Lung (tissue), 11 donors: ENCODE measurements at regions not wholly inside any gene's neighbourhood (a gene's known extent, or its start where the extent isn't known, plus 50 kb on each side); places are given as distances from the start of the nearest gene placed in this dataset.

ENCODE experiments used
- ATAC-seq: fragments of 200-7000 bp; cut with Tn5 transposase; one replicate; pipeline ENCODE4 v1.9.1; 2020; ENCODE audit warnings: moderate number of reproducible peaks; ENCODE audit not compliant: insufficient read depth, low FRiP score
- DNase-seq, 3 donors: peaks; one replicate each; pipeline ENCODE4 v3.0.0-alpha.2; 2013 to 2017
- H3K27ac ChIP-seq, 2 donors: one replicate each; pipeline ENCODE4 v1.5.1; 2013; ENCODE audit warnings: mild to moderate bottlenecking in 2 of 2, moderate library complexity in 2 of 2, control low read depth in 1 of 2, inconsistent platforms in 1 of 2, low read depth in 1 of 2, low read length in 1 of 2
- H3K27me3 ChIP-seq, 3 donors: one replicate each; pipeline ENCODE4 v1.5.1; 2013; ENCODE audit warnings: low read length in 2 of 3; ENCODE audit not compliant: control insufficient read depth in 3 of 3, insufficient read depth in 3 of 3
- H3K36me3 ChIP-seq, 4 donors: one replicate each; pipeline ENCODE4 v1.5.1; 2013; ENCODE audit warnings: low read length in 4 of 4, mild to moderate bottlenecking in 1 of 4, moderate library complexity in 1 of 4; ENCODE audit not compliant: control insufficient read depth in 4 of 4, insufficient read depth in 4 of 4
- H3K4me1 ChIP-seq, 5 donors: one replicate each; pipeline ENCODE4 v1.5.1; 2013; ENCODE audit warnings: low read length in 5 of 5, mild to moderate bottlenecking in 2 of 5, moderate library complexity in 1 of 5; ENCODE audit not compliant: control insufficient read depth in 5 of 5, insufficient read depth in 5 of 5
- H3K4me3 ChIP-seq: one replicate; pipeline ENCODE4 v1.5.1; 2013; ENCODE audit warnings: mild to moderate bottlenecking, control low read depth, moderate library complexity
- H3K9ac ChIP-seq, 2 donors: one replicate each; pipeline ENCODE4 v1.5.1; 2013; ENCODE audit warnings: low read length in 2 of 2, control low read depth in 1 of 2; ENCODE audit not compliant: insufficient read depth in 1 of 2
- H3K9me3 ChIP-seq, 4 donors: one replicate each; pipeline ENCODE4 v1.5.1; 2013; ENCODE audit warnings: low read length in 3 of 4, mild to moderate bottlenecking in 1 of 4, moderate library complexity in 1 of 4; ENCODE audit not compliant: control insufficient read depth in 4 of 4, insufficient read depth in 3 of 4
- CTCF ChIP-seq: IDR thresholded peaks from 2 replicates; pipeline ENCODE4 v1.5.1; 2012; ENCODE audit warnings: mild to moderate bottlenecking; ENCODE audit errors: control extremely low read depth, extremely low read depth
- WGBS, 2 donors: extraction: QIAGEN DNeasy Blood & Tissue Kit; methylation state at CpG; one replicate each; pipeline ENCODE4 v1.1.7; 2013; 5-methylcytosine and 5-hydroxymethylcytosine counted together
- donor health status: control.
- donor health status: control.
- donor health status: Bipolar disorder and iron deficiency.
- donor health status: healthy.
- donor health status: DM: yes; HTN: yes; CAD: no.

- H3K9me3 ChIP-seq, result no peaks in the 10 kb centered on the region
- no peak overlapping the region for H3K4me3 ChIP-seq
- DNase-seq, result no peak
- TF ChIP-seq CTCF, result no peak
- H3K36me3 ChIP-seq, result no peaks in the 10 kb centered on the region
- no peaks in the 10 kb centered on the region for H3K27me3 ChIP-seq
- no peak for ATAC-seq
- no peak overlapping the region for H3K9ac ChIP-seq
- H3K27ac ChIP-seq, result no peak overlapping the region
- no peaks in the 10 kb centered on the region for H3K4me1 ChIP-seq
- WGBS, 2 donors, result 86 to 87% methylated on average over 6 of the region's 6 CpGs
Observed at GRCh38 chr2:15724235-15724634, 132.6 kb downstream of the DDX1 start.

GRCh38 chr2:15725101-15725781, 133.6 kb downstream of the DDX1 start:
- ATAC-seq (no peak), DNase-seq (no peak)
- Histone ChIP-seq H3K9me3 (no peaks in the 10 kb centered on the region), H3K9ac (no peak overlapping the region), H3K27ac (no peak overlapping the region), H3K4me3 (no peak overlapping the region), H3K27me3 (no peaks in the 10 kb centered on the region), H3K36me3 (no peaks in the 10 kb centered on the region), H3K4me1 (peaks cover under 1 to 6% (median 3%) of the 10 kb centered on the region in 5 donors)
- WGBS, 2 donors, result 90% methylated on average over 13 of the region's 13 CpGs
- no peak for TF ChIP-seq CTCF

GRCh38 chr2:15725782-15726112, 134.1 kb downstream of the DDX1 start:
- Histone ChIP-seq H3K27ac (no peak overlapping the region), H3K4me3 (no peak overlapping the region), H3K4me1 (peaks cover 3 to 11% (median 5%) of the 10 kb centered on the region in 5 donors), H3K9me3 (no peaks in the 10 kb centered on the region), H3K27me3 (no peaks in the 10 kb centered on the region), H3K9ac (no peak overlapping the region), H3K36me3 (no peaks in the 10 kb centered on the region)
- ATAC-seq (no peak), DNase-seq (no peak)
- 96 to 98% methylated on average over 5 of the region's 5 CpGs for WGBS, 2 donors
- TF ChIP-seq CTCF, result no peak
